WI38 (cell line): ENCODE measurements at regions not wholly inside any gene's neighbourhood (a gene's known extent, or its start where the extent isn't known, plus 50 kb on each side); places are given as distances from the start of the nearest gene placed in this dataset.

ENCODE experiments used
- H3K4me3 ChIP-seq: 2 replicates; pipeline ENCODE4 v1.5.1; 2011; ENCODE audit warnings: low read depth, mild to moderate bottlenecking, control low read depth, low read length
- TF ChIP-seq, protein P1 (sequence below): IDR thresholded peaks from 2 replicates; pipeline ENCODE4 v1.5.1; 2012; ENCODE audit warnings: low read depth, mild to moderate bottlenecking, control low read depth, low read length

- no peak overlapping the region for H3K4me3 ChIP-seq
- TF ChIP-seq, protein P1, sequence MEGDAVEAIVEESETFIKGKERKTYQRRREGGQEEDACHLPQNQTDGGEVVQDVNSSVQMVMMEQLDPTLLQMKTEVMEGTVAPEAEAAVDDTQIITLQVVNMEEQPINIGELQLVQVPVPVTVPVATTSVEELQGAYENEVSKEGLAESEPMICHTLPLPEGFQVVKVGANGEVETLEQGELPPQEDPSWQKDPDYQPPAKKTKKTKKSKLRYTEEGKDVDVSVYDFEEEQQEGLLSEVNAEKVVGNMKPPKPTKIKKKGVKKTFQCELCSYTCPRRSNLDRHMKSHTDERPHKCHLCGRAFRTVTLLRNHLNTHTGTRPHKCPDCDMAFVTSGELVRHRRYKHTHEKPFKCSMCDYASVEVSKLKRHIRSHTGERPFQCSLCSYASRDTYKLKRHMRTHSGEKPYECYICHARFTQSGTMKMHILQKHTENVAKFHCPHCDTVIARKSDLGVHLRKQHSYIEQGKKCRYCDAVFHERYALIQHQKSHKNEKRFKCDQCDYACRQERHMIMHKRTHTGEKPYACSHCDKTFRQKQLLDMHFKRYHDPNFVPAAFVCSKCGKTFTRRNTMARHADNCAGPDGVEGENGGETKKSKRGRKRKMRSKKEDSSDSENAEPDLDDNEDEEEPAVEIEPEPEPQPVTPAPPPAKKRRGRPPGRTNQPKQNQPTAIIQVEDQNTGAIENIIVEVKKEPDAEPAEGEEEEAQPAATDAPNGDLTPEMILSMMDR = peak; percentile 69
Observed at GRCh38 chr4:169810325-169811323, 52.9 kb upstream of the HPF1 start.

DNA sequence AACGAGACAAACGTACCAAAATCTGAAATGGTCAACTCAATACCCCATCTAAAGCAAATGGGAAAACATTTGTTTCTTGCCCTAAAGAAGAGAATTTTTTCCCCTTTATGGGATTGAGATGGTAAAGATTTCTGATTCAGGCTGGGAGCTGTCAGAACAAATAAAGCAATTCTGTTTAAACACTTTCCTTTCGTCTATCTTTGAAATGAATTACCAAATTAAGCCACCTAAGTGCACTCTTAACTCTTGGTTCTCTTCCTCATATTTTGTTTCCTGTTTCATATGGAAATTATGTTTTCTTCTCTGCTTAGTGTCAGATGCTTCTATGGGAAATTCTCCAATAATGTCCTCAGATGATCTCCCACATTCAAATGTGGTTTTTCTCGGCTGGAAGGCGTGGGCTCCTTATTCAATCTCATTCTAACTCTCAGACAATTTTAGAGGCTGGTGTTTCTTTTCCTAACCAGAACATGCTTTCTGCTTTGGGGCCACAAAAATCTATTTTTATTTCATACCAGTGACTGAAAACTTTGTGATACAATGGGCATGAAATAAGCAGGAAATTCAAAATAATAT is 50.3 kb upstream of the HPF1 start:
- TF ChIP-seq, protein P1 = no peak
- no peak overlapping the region for H3K4me3 ChIP-seq
